H1 (cell line): ENCODE measurements at regions not wholly inside any gene's neighbourhood (a gene's known extent, or its start where the extent isn't known, plus 50 kb on each side); places are given as distances from the start of the nearest gene placed in this dataset.

Source experiments
- BRCA1 ChIP-seq: IDR thresholded peaks from 2 replicates; pipeline ENCODE4 v1.6.1; 2012; ENCODE audit warnings: low read depth, low read length, improper control_type of control experiment
- CBX5 ChIP-seq: fragments of 300-800, 300-1000 bp; sonication (generic); IDR thresholded peaks from 2 replicates; pipeline ENCODE4 v1.7.1; 2016; ENCODE audit warnings: antibody characterized with exemption, low read length, low read depth
- CBX8 ChIP-seq: fragments of 300-800, 300-1000 bp; sonication (generic); IDR thresholded peaks from 2 replicates; pipeline ENCODE4 v1.7.1; 2016; ENCODE audit warnings: low read depth, low read length, borderline replicate concordance
- GABPA ChIP-seq: IDR thresholded peaks from 2 replicates; pipeline ENCODE4 v1.6.1; 2011; ENCODE audit warnings: mild to moderate bottlenecking, low read length, moderate library complexity, borderline replicate concordance; ENCODE audit not compliant: insufficient read depth
- JUN ChIP-seq: IDR thresholded peaks from 2 replicates; pipeline ENCODE4 v1.6.1; 2011; ENCODE audit warnings: low read depth, mild to moderate bottlenecking, improper control_type of control experiment, low read length
- KDM1A ChIP-seq: fragments of 200-600, 300-600 bp; sonication (generic); IDR thresholded peaks from 2 replicates; pipeline ENCODE4 v1.7.1; 2016; ENCODE audit warnings: mild to moderate bottlenecking, low read length, borderline replicate concordance
- NRF1 ChIP-seq: IDR thresholded peaks from 2 replicates; pipeline ENCODE4 v1.6.1; 2011; ENCODE audit warnings: mild to moderate bottlenecking, low read depth, low read length, improper control_type of control experiment
- RNF2 ChIP-seq: fragments of 200-900, 300-1000 bp; sonication (generic); IDR thresholded peaks from 2 replicates; pipeline ENCODE4 v1.7.1; 2016; ENCODE audit warnings: borderline replicate concordance, low read depth, mild to moderate bottlenecking, antibody characterized with exemption, low read length; ENCODE audit not compliant: poor library complexity, severe bottlenecking; ENCODE audit errors: missing control alignments
- TAF1 ChIP-seq: IDR thresholded peaks from 2 replicates; pipeline ENCODE4 v1.6.1; 2011; ENCODE audit warnings: mild to moderate bottlenecking, low read depth, low read length
- TBP ChIP-seq: IDR thresholded peaks from 2 replicates; pipeline ENCODE4 v1.6.1; 2011; ENCODE audit warnings: low read depth, low read length, improper control_type of control experiment
- TF ChIP-seq, protein P1 (sequence below): IDR thresholded peaks from 2 replicates; pipeline ENCODE4 v1.6.1; 2012; ENCODE audit warnings: low read length, inconsistent platforms
- TF ChIP-seq, protein P2 (sequence below), 3 experiments: IDR thresholded peaks; 1 replicate in 2 of 3; 2 replicates in 1 of 3; pipeline versions ENCODE4 v1.5.1 to v1.6.1; 2011; ENCODE audit warnings: low read length in 3 of 3, mild to moderate bottlenecking in 3 of 3, inconsistent platforms in 2 of 3, low read depth in 1 of 3, moderate library complexity in 1 of 3; ENCODE audit not compliant: insufficient read depth in 1 of 3; ENCODE audit errors: control extremely low read depth in 1 of 3
- TF ChIP-seq, protein P3 (sequence below): IDR thresholded peaks from 2 replicates; pipeline ENCODE4 v1.6.1; 2011; ENCODE audit warnings: low read depth, mild to moderate bottlenecking, low read length; ENCODE audit not compliant: insufficient read depth

- TF ChIP-seq TAF1 (no peak), CBX8 (no peak), RNF2 (no peak), KDM1A (no peak), TBP (no peak), CBX5 (no peak), JUN (no peak), BRCA1 (no peak), NRF1 (no peak), GABPA (no peak)
- TF ChIP-seq, protein P1, sequence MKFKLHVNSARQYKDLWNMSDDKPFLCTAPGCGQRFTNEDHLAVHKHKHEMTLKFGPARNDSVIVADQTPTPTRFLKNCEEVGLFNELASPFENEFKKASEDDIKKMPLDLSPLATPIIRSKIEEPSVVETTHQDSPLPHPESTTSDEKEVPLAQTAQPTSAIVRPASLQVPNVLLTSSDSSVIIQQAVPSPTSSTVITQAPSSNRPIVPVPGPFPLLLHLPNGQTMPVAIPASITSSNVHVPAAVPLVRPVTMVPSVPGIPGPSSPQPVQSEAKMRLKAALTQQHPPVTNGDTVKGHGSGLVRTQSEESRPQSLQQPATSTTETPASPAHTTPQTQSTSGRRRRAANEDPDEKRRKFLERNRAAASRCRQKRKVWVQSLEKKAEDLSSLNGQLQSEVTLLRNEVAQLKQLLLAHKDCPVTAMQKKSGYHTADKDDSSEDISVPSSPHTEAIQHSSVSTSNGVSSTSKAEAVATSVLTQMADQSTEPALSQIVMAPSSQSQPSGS = no peak
- TF ChIP-seq, protein P2, sequence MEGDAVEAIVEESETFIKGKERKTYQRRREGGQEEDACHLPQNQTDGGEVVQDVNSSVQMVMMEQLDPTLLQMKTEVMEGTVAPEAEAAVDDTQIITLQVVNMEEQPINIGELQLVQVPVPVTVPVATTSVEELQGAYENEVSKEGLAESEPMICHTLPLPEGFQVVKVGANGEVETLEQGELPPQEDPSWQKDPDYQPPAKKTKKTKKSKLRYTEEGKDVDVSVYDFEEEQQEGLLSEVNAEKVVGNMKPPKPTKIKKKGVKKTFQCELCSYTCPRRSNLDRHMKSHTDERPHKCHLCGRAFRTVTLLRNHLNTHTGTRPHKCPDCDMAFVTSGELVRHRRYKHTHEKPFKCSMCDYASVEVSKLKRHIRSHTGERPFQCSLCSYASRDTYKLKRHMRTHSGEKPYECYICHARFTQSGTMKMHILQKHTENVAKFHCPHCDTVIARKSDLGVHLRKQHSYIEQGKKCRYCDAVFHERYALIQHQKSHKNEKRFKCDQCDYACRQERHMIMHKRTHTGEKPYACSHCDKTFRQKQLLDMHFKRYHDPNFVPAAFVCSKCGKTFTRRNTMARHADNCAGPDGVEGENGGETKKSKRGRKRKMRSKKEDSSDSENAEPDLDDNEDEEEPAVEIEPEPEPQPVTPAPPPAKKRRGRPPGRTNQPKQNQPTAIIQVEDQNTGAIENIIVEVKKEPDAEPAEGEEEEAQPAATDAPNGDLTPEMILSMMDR (IDR thresholded peaks at IDR 0.05; ENCODE audit: control extremely low read depth in 1 of 3, insufficient read depth in 1 of 3, low read depth in 1 of 3, low read length in 3 of 3) = no peak
- TF ChIP-seq, protein P3, sequence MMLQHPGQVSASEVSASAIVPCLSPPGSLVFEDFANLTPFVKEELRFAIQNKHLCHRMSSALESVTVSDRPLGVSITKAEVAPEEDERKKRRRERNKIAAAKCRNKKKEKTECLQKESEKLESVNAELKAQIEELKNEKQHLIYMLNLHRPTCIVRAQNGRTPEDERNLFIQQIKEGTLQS = no peak
Observed at GRCh38 chr2:40611196-40611595, 159.3 kb upstream of the SLC8A1 start.
